Vagina (tissue), 2 donors: ENCODE measurements at regions not wholly inside any gene's neighbourhood (a gene's known extent, or its start where the extent isn't known, plus 50 kb on each side); places are given as distances from the start of the nearest gene placed in this dataset.

Experiments
- DNase-seq, 2 donors: peaks; one replicate each; pipeline ENCODE4 v3.0.0-alpha.2; 2017; ENCODE audit errors: extremely low spot score in 2 of 2
- H3K27ac ChIP-seq: fragments of 200-600 bp; sonication (generic); one replicate; pipeline ENCODE4 v1.5.1; 2019
- H3K27me3 ChIP-seq: fragments of 200-600 bp; sonication (generic); one replicate; pipeline ENCODE4 v1.5.1; 2019
- H3K36me3 ChIP-seq, 2 donors: fragments of 200-600 bp; sonication (generic); one replicate each; pipeline ENCODE4 v1.5.1; 2017 to 2019
- H3K4me1 ChIP-seq: fragments of 200-600 bp; sonication (generic); one replicate; pipeline ENCODE4 v1.5.1; 2019
- H3K4me3 ChIP-seq, 2 donors: fragments of 200-600 bp; sonication (generic); 1 replicate in 1 of 2; 2 replicates in 1 of 2; pipeline ENCODE4 v1.5.1; 2016 to 2019
- H3K9me3 ChIP-seq: fragments of 200-600 bp; sonication (generic); one replicate; pipeline ENCODE4 v1.5.1; 2019
- POLR2A ChIP-seq, 2 donors: fragments of 450-650 bp; IDR thresholded peaks; one replicate each; pipeline ENCODE4 v1.6.1; 2017; ENCODE audit warnings: antibody characterized with exemption in 2 of 2, mild to moderate bottlenecking in 2 of 2, moderate library complexity in 2 of 2
- POLR2AphosphoS5 ChIP-seq, 2 donors: sonication (generic); formaldehyde crosslinking; IDR thresholded peaks; one replicate each; pipeline ENCODE4 v1.9.0; 2017; ENCODE audit warnings: antibody characterized with exemption in 2 of 2, mild to moderate bottlenecking in 2 of 2, low read depth in 1 of 2; ENCODE audit not compliant: insufficient read depth in 1 of 2
- intact Hi-C: fragments of 100-400 bp; cut with DNase I; formaldehyde crosslinking; loops from one replicate; pipeline ENCODE4 v1.15.1; 2023
- TF ChIP-seq, protein P1 (sequence below), 3 experiments: fragments of 450-650 bp in 2 of 3; fragments of 200-600 bp in 1 of 3; sonication (generic) in 1 of 3; IDR thresholded peaks; one replicate each; pipeline ENCODE4 v1.5.1; 2017 to 2019; ENCODE audit warnings: antibody characterized with exemption in 3 of 3, mild to moderate bottlenecking in 2 of 3, moderate library complexity in 2 of 3

GRCh38 chr14:104428333-104428851 lies 151.2 kb upstream of the C14orf180 start:
- Histone ChIP-seq H3K9me3 (no peaks in the 10 kb centered on the region), H3K27ac (no peak overlapping the region), H3K4me1 (peaks cover 8% of the 10 kb centered on the region), H3K36me3 (no peaks in the 10 kb centered on the region), H3K4me3 (no peak overlapping the region), H3K27me3 (no peaks in the 10 kb centered on the region)
- peak in 1 of 2 donors; percentile 75 for DNase-seq
- intact Hi-C loops: no loop called here
- TF ChIP-seq POLR2AphosphoS5 (IDR thresholded peaks at IDR 0.05; ENCODE audit: insufficient read depth in 1 of 2, low read depth in 1 of 2): no peak
- TF ChIP-seq POLR2A (IDR thresholded peaks at IDR 0.05): no peak
- TF ChIP-seq, protein P1, sequence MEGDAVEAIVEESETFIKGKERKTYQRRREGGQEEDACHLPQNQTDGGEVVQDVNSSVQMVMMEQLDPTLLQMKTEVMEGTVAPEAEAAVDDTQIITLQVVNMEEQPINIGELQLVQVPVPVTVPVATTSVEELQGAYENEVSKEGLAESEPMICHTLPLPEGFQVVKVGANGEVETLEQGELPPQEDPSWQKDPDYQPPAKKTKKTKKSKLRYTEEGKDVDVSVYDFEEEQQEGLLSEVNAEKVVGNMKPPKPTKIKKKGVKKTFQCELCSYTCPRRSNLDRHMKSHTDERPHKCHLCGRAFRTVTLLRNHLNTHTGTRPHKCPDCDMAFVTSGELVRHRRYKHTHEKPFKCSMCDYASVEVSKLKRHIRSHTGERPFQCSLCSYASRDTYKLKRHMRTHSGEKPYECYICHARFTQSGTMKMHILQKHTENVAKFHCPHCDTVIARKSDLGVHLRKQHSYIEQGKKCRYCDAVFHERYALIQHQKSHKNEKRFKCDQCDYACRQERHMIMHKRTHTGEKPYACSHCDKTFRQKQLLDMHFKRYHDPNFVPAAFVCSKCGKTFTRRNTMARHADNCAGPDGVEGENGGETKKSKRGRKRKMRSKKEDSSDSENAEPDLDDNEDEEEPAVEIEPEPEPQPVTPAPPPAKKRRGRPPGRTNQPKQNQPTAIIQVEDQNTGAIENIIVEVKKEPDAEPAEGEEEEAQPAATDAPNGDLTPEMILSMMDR (IDR thresholded peaks at IDR 0.05): no peak

- DNase-seq: peak in 1 of 2 donors; percentile 52
- Histone ChIP-seq H3K4me3 (no peak overlapping the region), H3K4me1 (peaks cover 8% of the 10 kb centered on the region), H3K27ac (no peak overlapping the region), H3K9me3 (no peaks in the 10 kb centered on the region), H3K36me3 (no peaks in the 10 kb centered on the region), H3K27me3 (no peaks in the 10 kb centered on the region)
- TF ChIP-seq POLR2AphosphoS5 (IDR thresholded peaks at IDR 0.05; ENCODE audit: insufficient read depth in 1 of 2, low read depth in 1 of 2) (no peak), POLR2A (IDR thresholded peaks at IDR 0.05) (no peak)
- TF ChIP-seq, protein P1 (IDR thresholded peaks at IDR 0.05): no peak
- intact Hi-C loops: no loop called here
Observed at GRCh38 chr14:104428860-104429259, 150.7 kb upstream of the C14orf180 start.

GRCh38 chr14:104429291-104429861 lies 150.2 kb upstream of the C14orf180 start:
- Histone ChIP-seq H3K36me3 (no peaks in the 10 kb centered on the region), H3K9me3 (no peaks in the 10 kb centered on the region), H3K4me1 (peaks cover 7% of the 10 kb centered on the region), H3K27me3 (no peaks in the 10 kb centered on the region), H3K4me3 (no peak overlapping the region), H3K27ac (no peak overlapping the region)
- TF ChIP-seq POLR2AphosphoS5 (IDR thresholded peaks at IDR 0.05; ENCODE audit: insufficient read depth in 1 of 2, low read depth in 1 of 2) (no peak), POLR2A (IDR thresholded peaks at IDR 0.05) (no peak)
- TF ChIP-seq, protein P1 (IDR thresholded peaks at IDR 0.05): no peak
- intact Hi-C loops: no loop called here
- peak in 1 of 2 donors; percentile 62 for DNase-seq

- peak in 1 of 2 donors; percentile 47 for DNase-seq
- Histone ChIP-seq H3K27me3 (no peaks in the 10 kb centered on the region), H3K4me3 (no peak overlapping the region), H3K4me1 (peaks cover 7% of the 10 kb centered on the region), H3K36me3 (no peaks in the 10 kb centered on the region), H3K27ac (no peak overlapping the region), H3K9me3 (no peaks in the 10 kb centered on the region)
- TF ChIP-seq, protein P1 (IDR thresholded peaks at IDR 0.05): no peak
- TF ChIP-seq POLR2A (IDR thresholded peaks at IDR 0.05): no peak
- no peak for TF ChIP-seq POLR2AphosphoS5 (IDR thresholded peaks at IDR 0.05; ENCODE audit: insufficient read depth in 1 of 2, low read depth in 1 of 2)
- intact Hi-C loops: no loop called here
Observed at GRCh38 chr14:104431351-104431928, 148.1 kb upstream of the C14orf180 start.

DNA sequence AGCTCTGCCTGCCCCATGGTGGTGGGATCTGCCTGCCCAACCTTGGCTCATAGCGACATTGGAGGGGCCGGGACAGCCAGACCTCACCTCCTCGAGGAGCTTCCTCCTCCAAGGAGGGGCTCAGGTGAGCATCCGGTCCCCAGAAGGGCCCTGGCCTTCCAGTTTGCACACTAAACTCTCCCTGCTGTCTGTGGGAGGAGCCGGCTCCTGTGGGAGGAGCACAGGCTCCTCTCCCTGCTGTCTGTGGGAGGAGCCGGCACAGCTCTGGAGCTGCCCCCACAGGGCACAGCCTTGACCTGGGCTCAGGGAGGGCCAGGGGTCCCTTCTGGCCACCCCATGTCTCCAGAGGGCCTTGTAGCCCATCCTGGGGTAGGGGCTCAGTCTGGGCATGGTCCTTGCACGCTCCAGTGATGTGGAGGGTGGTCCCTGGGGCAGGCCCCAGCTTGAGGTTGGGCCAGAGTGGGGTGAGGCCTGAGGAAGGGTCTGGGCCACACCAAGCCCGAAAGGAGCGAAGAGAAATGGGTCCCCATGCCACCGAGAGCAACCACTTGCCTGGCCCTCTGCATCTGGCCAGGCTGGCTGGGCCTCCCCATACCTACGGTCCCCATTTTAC lies 147.5 kb upstream of the C14orf180 start:
- no peaks in the 10 kb centered on the region for H3K27me3 ChIP-seq
- TF ChIP-seq POLR2A (IDR thresholded peaks at IDR 0.05) (no peak), POLR2AphosphoS5 (IDR thresholded peaks at IDR 0.05; ENCODE audit: insufficient read depth in 1 of 2, low read depth in 1 of 2) (no peak)
- TF ChIP-seq, protein P1 (IDR thresholded peaks at IDR 0.05): no peak

More for the DNA sequence above, 147.5 kb upstream of the C14orf180 start:
- Histone ChIP-seq H3K4me3 (no peak overlapping the region), H3K9me3 (no peaks in the 10 kb centered on the region), H3K36me3 (no peaks in the 10 kb centered on the region), H3K27ac (no peak overlapping the region), H3K4me1 (peaks cover 9% of the 10 kb centered on the region)
- intact Hi-C loops: no loop called here
- DNase-seq: peak in 1 of 2 donors; percentile 70
